ENCODE measurements at regions not wholly inside any gene's neighbourhood (a gene's known extent, or its start where the extent isn't known, plus 50 kb on each side); places are given as distances from the start of the nearest gene placed in this dataset.

DNA sequence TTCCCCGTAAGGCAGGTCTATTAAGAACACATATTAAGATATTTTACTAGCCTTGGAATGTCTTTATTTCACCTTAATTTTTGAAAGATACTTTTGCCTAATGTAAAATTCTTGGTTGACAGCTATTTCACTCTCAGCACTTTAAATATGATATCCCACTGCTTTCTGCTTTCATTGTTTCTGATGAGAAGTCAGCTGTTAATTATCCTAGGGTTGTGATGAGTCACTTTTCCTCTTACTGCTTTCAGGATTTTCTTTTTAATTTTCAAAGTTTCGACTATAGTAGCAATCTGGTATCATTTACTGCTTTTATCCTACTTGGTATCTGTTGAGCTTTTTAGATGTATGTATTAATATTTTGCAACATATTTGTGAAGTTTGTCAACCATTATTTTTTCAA is 578.9 kb upstream of the ATP2B1 start:
- TF ChIP-seq POLR2AphosphoS5 (IDR thresholded peaks at IDR 0.05; ENCODE audit: low read depth, low read length) (no peak), POLR2A (IDR thresholded peaks at IDR 0.05; ENCODE audit: low read depth, low read length) (no peak)
